PC-3 (cell line): ENCODE measurements at regions not wholly inside any gene's neighbourhood (a gene's known extent, or its start where the extent isn't known, plus 50 kb on each side); places are given as distances from the start of the nearest gene placed in this dataset.

ENCODE experiments used
- ATAC-seq: fragments of 200-7000 bp; cut with Tn5 transposase; 2 replicates; pipeline ENCODE4 v1.9.1; 2020; ENCODE audit warnings: mild to moderate bottlenecking, moderate library complexity
- BruUV-seq: library from RNA; stranded (reverse); fragments of 400-500 nt; replicated peaks from 2 replicates; lab custom pipeline; 2021; lab: Mats Ljungman, UMichigan
- CTCF ChIA-PET: fragments of 300-600 bp; sonication (Branson Sonifier 250); formaldehyde crosslinking; loops from one replicate; lab custom pipeline; 2022; ENCODE audit warnings: antibody characterized with exemption; lab: Charles Lee
- POLR2A ChIA-PET: fragments of 300-600 bp; sonication (Branson Sonifier 250); formaldehyde crosslinking; loops from one replicate; lab custom pipeline; 2022; ENCODE audit warnings: antibody characterized with exemption; ENCODE audit not compliant: unreplicated experiment; lab: Charles Lee
- DNase-seq: peaks from one replicate; pipeline ENCODE4 v3.0.0-alpha.2; 2015
- H2AFZ ChIP-seq: fragments of 300-600 bp; sonication (generic); 2 replicates; pipeline ENCODE4 v1.6.0; 2016; ENCODE audit warnings: antibody characterized with exemption, low read length
- H3F3A ChIP-seq: fragments of 300-600 bp; sonication (generic); one replicate; pipeline ENCODE4 v1.6.0; 2017; ENCODE audit warnings: antibody characterized with exemption, low read length, control low read depth, mild to moderate bottlenecking; ENCODE audit not compliant: unreplicated experiment
- H3K27ac ChIP-seq: fragments of 300-600 bp; sonication (generic); 2 replicates; pipeline ENCODE4 v1.5.1; 2016; ENCODE audit warnings: mild to moderate bottlenecking, low read length
- H3K27me3 ChIP-seq: fragments of 300-600 bp; sonication (generic); 2 replicates; pipeline ENCODE4 v1.6.1; 2016; ENCODE audit warnings: low read length, mixed read lengths
- H3K36me3 ChIP-seq: fragments of 300-600 bp; sonication (generic); 2 replicates; pipeline ENCODE4 v1.6.1; 2016; ENCODE audit warnings: low read depth, mixed run types, low read length, mixed read lengths
- H3K4me1 ChIP-seq: fragments of 300-600 bp; sonication (generic); 2 replicates; pipeline ENCODE4 v1.5.1; 2016; ENCODE audit warnings: low read length; ENCODE audit not compliant: insufficient read depth
- H3K4me2 ChIP-seq: fragments of 300-600 bp; sonication (generic); 2 replicates; pipeline ENCODE4 v1.6.0; 2016; ENCODE audit warnings: low read length
- H3K4me3 ChIP-seq: fragments of 300-600 bp; sonication (generic); 2 replicates; pipeline ENCODE4 v1.5.1; 2016; ENCODE audit warnings: mild to moderate bottlenecking, low read length, mixed read lengths
- H3K79me2 ChIP-seq: fragments of 300-600 bp; sonication (generic); 2 replicates; pipeline ENCODE4 v1.6.1; 2017; ENCODE audit warnings: low read length, mixed read lengths
- H3K9ac ChIP-seq: fragments of 300-600 bp; sonication (generic); 2 replicates; pipeline ENCODE4 v1.6.0; 2016; ENCODE audit warnings: mild to moderate bottlenecking, low read length
- H3K9me2 ChIP-seq: fragments of 300-600 bp; sonication (generic); replicated peaks from 2 replicates; pipeline ENCODE4 v1.6.1; 2016; ENCODE audit warnings: mixed run types, low read length, mixed read lengths
- H3K9me3 ChIP-seq: fragments of 300-600 bp; sonication (generic); 2 replicates; pipeline ENCODE4 v1.6.1; 2016; ENCODE audit warnings: low read length, mixed read lengths
- H4K20me1 ChIP-seq: fragments of 300-600 bp; sonication (generic); 2 replicates; pipeline ENCODE4 v1.6.1; 2016; ENCODE audit warnings: low read length, mixed read lengths
- EZH2 ChIP-seq: fragments of 300-600 bp; sonication (generic); IDR thresholded peaks from one replicate; pipeline ENCODE4 v1.6.1; 2017; ENCODE audit warnings: antibody characterized with exemption, mild to moderate bottlenecking, low read length; ENCODE audit not compliant: unreplicated experiment
- EZH2phosphoT487 ChIP-seq: fragments of 300-600 bp; sonication (generic); IDR thresholded peaks from 2 replicates; pipeline ENCODE4 v1.6.1; 2018; ENCODE audit warnings: mild to moderate bottlenecking, antibody characterized with exemption, low read length, borderline replicate concordance
- intact Hi-C: fragments of 100-400 bp; cut with micrococcal nuclease; formaldehyde crosslinking; loops from 2 replicates; pipeline ENCODE4 v1.9.0; 2023
- TF ChIP-seq, protein P1 (sequence below): fragments of 300-600 bp; sonication (generic); conservative IDR thresholded peaks from 2 replicates; pipeline ENCODE4 v1.5.1; 2017; ENCODE audit warnings: antibody characterized with exemption, low read depth, mild to moderate bottlenecking, low read length

DNA sequence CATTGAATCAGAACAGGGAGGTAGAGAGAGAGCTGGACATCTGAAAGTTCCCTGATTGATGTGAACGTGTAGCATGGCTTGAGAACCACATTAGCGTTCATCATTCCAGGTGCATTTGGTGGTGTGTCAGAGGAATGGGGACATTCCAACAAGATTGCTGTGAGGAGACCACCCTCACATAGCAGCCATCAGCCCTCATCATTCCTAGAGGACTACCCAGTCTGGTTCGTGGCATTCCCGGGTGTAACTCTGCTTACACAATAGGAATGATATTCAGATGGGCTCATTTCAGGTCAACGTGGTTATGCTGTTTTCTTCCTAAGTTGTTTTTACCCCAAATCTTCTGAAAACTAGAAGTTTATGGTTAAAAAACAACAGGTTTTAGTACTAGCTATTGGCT is 62.2 kb upstream of the KLHL31 start:
- no peak overlapping the region for H3K9ac ChIP-seq
- no TSS peak for BruUV-seq
- H3K79me2 ChIP-seq = no peaks in the 10 kb centered on the region
- H3K36me3 ChIP-seq = no peaks in the 10 kb centered on the region
- ATAC-seq = no peak
- peaks cover 16% of the 10 kb centered on the region for H3K4me1 ChIP-seq
- H3F3A ChIP-seq = no peaks in the 10 kb centered on the region
- H3K4me3 ChIP-seq = no peak overlapping the region
- intact Hi-C loops = loop anchor here (1.0 to 10.0 kb wide), 3 partner anchors 67 to 553 kb away; no protein-coding TSS in a partner anchor
- no peak for DNase-seq
- CTCF ChIA-PET = interaction anchor here (0.9 to 2.2 kb wide), 5 partner anchors 9 to 288 kb away, joined by 3 to 31 read pairs (median 18); no protein-coding TSS in a partner anchor
- no peak for TF ChIP-seq EZH2
- TF ChIP-seq EZH2phosphoT487 = no peak
- TF ChIP-seq, protein P1, sequence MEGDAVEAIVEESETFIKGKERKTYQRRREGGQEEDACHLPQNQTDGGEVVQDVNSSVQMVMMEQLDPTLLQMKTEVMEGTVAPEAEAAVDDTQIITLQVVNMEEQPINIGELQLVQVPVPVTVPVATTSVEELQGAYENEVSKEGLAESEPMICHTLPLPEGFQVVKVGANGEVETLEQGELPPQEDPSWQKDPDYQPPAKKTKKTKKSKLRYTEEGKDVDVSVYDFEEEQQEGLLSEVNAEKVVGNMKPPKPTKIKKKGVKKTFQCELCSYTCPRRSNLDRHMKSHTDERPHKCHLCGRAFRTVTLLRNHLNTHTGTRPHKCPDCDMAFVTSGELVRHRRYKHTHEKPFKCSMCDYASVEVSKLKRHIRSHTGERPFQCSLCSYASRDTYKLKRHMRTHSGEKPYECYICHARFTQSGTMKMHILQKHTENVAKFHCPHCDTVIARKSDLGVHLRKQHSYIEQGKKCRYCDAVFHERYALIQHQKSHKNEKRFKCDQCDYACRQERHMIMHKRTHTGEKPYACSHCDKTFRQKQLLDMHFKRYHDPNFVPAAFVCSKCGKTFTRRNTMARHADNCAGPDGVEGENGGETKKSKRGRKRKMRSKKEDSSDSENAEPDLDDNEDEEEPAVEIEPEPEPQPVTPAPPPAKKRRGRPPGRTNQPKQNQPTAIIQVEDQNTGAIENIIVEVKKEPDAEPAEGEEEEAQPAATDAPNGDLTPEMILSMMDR = no peak
- POLR2A ChIA-PET = interaction anchor here (0.6 kb wide), 1 partner anchor 228 kb away, joined by 4 read pairs; no protein-coding TSS in a partner anchor
- H4K20me1 ChIP-seq = no peaks in the 10 kb centered on the region
- H2AFZ ChIP-seq = no peak overlapping the region
- H3K4me2 ChIP-seq = no peak overlapping the region
- no peaks in the 10 kb centered on the region for H3K9me3 ChIP-seq
- no peaks in the 10 kb centered on the region for H3K27me3 ChIP-seq
- H3K27ac ChIP-seq = no peak overlapping the region
- H3K9me2 ChIP-seq = no peaks in the 10 kb centered on the region

- Histone ChIP-seq H3K79me2 (no peaks in the 10 kb centered on the region), H3K9me2 (no peaks in the 10 kb centered on the region), H4K20me1 (no peaks in the 10 kb centered on the region), H3K4me3 (no peak overlapping the region), H3K9ac (no peak overlapping the region), H3K27me3 (no peaks in the 10 kb centered on the region), H3K9me3 (no peaks in the 10 kb centered on the region), H3K4me2 (peak overlapping the region; percentile 14; the same call in 1 of the 2 replicates), H3F3A (no peaks in the 10 kb centered on the region), H3K27ac (no peak overlapping the region), H3K4me1 (peaks cover 17% of the 10 kb centered on the region), H2AFZ (peak overlapping the region; percentile 56), H3K36me3 (no peaks in the 10 kb centered on the region)
- no peak for TF ChIP-seq EZH2
- TF ChIP-seq, protein P1 = peak; percentile 95
- peak; percentile 83 for ATAC-seq
- POLR2A ChIA-PET = interaction anchor here (0.7 kb wide), 1 partner anchor 67 kb away, joined by 21 read pairs; no protein-coding TSS in a partner anchor
- CTCF ChIA-PET = interaction anchor here (0.5 to 2.0 kb wide), 9 partner anchors 9 to 233 kb away, joined by 3 to 9 read pairs (median 6); no protein-coding TSS in a partner anchor
- DNase-seq = peak; percentile 83
- intact Hi-C loops = loop anchor here (1.0 to 10.0 kb wide), 2 partner anchors 233 to 551 kb away; no protein-coding TSS in a partner anchor
- no TSS peak for BruUV-seq
These were observed 60.4 kb upstream of the KLHL31 start for GRCh38 chr6:53725791-53726575.
